Heart right ventricle (tissue), 16 donors: ENCODE measurements at regions not wholly inside any gene's neighbourhood (a gene's known extent, or its start where the extent isn't known, plus 50 kb on each side); places are given as distances from the start of the nearest gene placed in this dataset.
A peak's percentile ranks its signal among the peaks of the same experiment; 100 is the strongest.

Experiments
- ATAC-seq, 8 donors: fragments of 200-7000 bp; cut with Tn5 transposase; one replicate each; pipeline ENCODE4 v1.9.1; 2020; ENCODE audit warnings: mild to moderate bottlenecking in 8 of 8, moderate library complexity in 8 of 8, moderate number of reproducible peaks in 1 of 8
- DNase-seq, 2 donors: peaks; one replicate each; pipeline ENCODE4 v3.0.0-alpha.2; 2020
- H3K27ac ChIP-seq, 10 donors: fragments of 200-600 bp; sonication (generic) in 2 of 10; one replicate each; pipeline versions ENCODE4 v1.5.0 to v1.8.0; 2020 to 2022; ENCODE audit warnings: mild to moderate bottlenecking in 3 of 10
- H3K27me3 ChIP-seq, 7 donors: fragments of 200-600 bp; one replicate each; pipeline ENCODE4 v1.8.0; 2021 to 2022; ENCODE audit warnings: mild to moderate bottlenecking in 2 of 7
- H3K36me3 ChIP-seq, 9 donors: fragments of 200-600 bp; sonication (generic) in 1 of 9; one replicate each; pipeline versions ENCODE4 v1.5.0 to v1.8.0; 2020 to 2022; ENCODE audit warnings: mild to moderate bottlenecking in 2 of 9
- H3K4me1 ChIP-seq, 9 donors: fragments of 200-600 bp; sonication (generic) in 1 of 9; one replicate each; pipeline versions ENCODE4 v1.5.0 to v1.8.0; 2020 to 2022; ENCODE audit warnings: mild to moderate bottlenecking in 4 of 9
- H3K4me3 ChIP-seq, 10 donors: fragments of 200-600 bp; sonication (generic) in 2 of 10; one replicate each; pipeline versions ENCODE4 v1.5.0 to v1.8.0; 2020 to 2022; ENCODE audit warnings: mild to moderate bottlenecking in 7 of 10, moderate library complexity in 2 of 10
- H3K9me3 ChIP-seq, 11 donors: fragments of 200-600 bp in 10 of 11; sonication (generic) in 2 of 11; one replicate each; pipeline versions ENCODE4 v1.5.0 to v1.8.0; 2013 to 2022; ENCODE audit warnings: mild to moderate bottlenecking in 2 of 11, control low read depth in 1 of 11, moderate library complexity in 1 of 11
- WGBS, 2 donors: extraction: QIAGEN DNeasy Blood & Tissue Kit; methylation state at CpG; one replicate each; pipeline ENCODE4 v1.1.7; 2013; ENCODE audit warnings: inconsistent platforms in 1 of 2; 5-methylcytosine and 5-hydroxymethylcytosine counted together
- intact Hi-C, 10 donors: fragments of 100-400 bp; cut with DNase I; formaldehyde crosslinking; loops; one replicate each; pipeline versions ENCODE4 v1.11.1 to v1.14.2; 2022
- TF ChIP-seq, protein P1 (sequence below), 9 donors: fragments of 200-600 bp; sonication (generic) in 2 of 9; IDR thresholded peaks; one replicate each; pipeline versions ENCODE4 v1.5.0 to v1.8.0; 2021 to 2022; ENCODE audit warnings: antibody characterized with exemption in 9 of 9, mild to moderate bottlenecking in 5 of 9, moderate library complexity in 1 of 9
- donor health status: Arrhythmogenic right ventricular cardiomyopathy.
- donor health status: ischemic (EF 13 %, LVEDD 7.1; RV severe dilation, severe dysfunction).
- donor health status: healthy with polysubstance abuse.
- donor health status: DM: no; HTN: yes; CAD: no.
- donor health status: DM: no; HTN: no; CAD: no.
- donor health status: ischemic (EF 25% LVEDD 6.9; RV normal size, moderate dysfunction).
- donor health status: ischemic (EF 25% LVEDD 5.7; RV mildly dilated, moderate dysfunction).
- donor health status: healthy.
- donor health status: DM: yes; HTN: yes; CAD: no.
- donor health status: Ischemic cardiomyopathy.
- donor health status: ischemic (EF 35%, LVEDD 5.7; RV mildly dilated, moderate dysfunction).
- donor health status: nonischemic (EF 11% LVEDD 7.7; RV severe dilation, severe dysfunction).
- donor health status: DM: yes; HTN: yes; CAD: no.
- donor health status: PGD.
- donor health status: ischemic (EF 29% LVEDD 5.4; RV normal size, mild dysfunction).
- donor health status: nonischemic (EF 23%, LVEDD 6.1; RV moderate dilation, normal function).

DNA sequence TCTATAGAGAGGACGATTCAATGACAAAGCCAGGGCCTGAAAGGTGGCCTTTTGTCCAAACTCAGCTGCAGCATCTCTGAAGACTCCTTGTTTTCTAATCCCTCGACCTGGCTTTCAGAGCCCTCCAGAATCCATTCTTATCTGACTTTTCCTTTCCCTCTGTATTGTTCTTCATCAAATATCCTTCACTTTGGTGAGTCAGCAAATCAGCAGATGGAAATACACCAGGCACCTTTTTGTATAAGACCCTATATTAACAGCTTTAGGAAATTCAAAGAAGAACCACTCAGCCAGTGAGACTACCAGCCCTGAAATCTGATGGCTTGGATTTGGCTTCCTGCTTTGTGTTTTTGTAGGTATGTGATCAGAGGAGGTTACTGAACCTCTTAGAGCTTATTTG is 81.9 kb upstream of the RAB11FIP2 start:
- no peak for ATAC-seq
- TF ChIP-seq, protein P1, sequence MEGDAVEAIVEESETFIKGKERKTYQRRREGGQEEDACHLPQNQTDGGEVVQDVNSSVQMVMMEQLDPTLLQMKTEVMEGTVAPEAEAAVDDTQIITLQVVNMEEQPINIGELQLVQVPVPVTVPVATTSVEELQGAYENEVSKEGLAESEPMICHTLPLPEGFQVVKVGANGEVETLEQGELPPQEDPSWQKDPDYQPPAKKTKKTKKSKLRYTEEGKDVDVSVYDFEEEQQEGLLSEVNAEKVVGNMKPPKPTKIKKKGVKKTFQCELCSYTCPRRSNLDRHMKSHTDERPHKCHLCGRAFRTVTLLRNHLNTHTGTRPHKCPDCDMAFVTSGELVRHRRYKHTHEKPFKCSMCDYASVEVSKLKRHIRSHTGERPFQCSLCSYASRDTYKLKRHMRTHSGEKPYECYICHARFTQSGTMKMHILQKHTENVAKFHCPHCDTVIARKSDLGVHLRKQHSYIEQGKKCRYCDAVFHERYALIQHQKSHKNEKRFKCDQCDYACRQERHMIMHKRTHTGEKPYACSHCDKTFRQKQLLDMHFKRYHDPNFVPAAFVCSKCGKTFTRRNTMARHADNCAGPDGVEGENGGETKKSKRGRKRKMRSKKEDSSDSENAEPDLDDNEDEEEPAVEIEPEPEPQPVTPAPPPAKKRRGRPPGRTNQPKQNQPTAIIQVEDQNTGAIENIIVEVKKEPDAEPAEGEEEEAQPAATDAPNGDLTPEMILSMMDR (IDR thresholded peaks at IDR 0.05) = no peak
- H3K4me1 ChIP-seq = no peaks in the 10 kb centered on the region
- no peaks in the 10 kb centered on the region for H3K36me3 ChIP-seq
- WGBS, 2 donors = 60% methylated on average over 2 of the region's 2 CpGs
- no peak for DNase-seq
- H3K9me3 ChIP-seq = no peaks in the 10 kb centered on the region
- intact Hi-C loops = no loop called here
- no peak overlapping the region for H3K27ac ChIP-seq
- no peaks in the 10 kb centered on the region for H3K27me3 ChIP-seq
- no peak overlapping the region for H3K4me3 ChIP-seq

DNA sequence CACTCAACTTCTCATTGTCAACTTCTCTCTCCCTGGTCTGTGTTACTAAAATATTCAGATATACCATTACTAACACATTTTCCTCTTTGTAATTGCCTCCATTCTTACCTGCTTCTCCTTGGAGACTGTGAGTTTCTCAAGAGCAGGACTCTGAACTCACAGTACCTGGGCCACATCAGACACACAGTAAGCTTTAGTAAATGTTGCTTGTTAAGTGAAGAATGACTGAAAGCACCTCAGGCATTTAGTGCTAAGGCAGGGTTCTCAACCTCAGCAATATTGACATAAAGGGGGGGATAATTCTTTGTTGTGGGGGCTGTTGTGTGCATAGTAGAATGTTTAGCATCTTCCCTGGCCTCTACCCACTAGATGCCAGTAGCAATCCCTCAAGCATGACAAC is 72.0 kb upstream of the RAB11FIP2 start:
- Histone ChIP-seq H3K27me3 (no peaks in the 10 kb centered on the region), H3K4me1 (peaks cover 0 to 16% (median 0%) of the 10 kb centered on the region in 9 donors), H3K4me3 (no peak overlapping the region), H3K27ac (no peak overlapping the region), H3K36me3 (no peaks in the 10 kb centered on the region), H3K9me3 (peaks cover 0 to 4% (median 0%) of the 10 kb centered on the region in 11 donors)
- no peak for DNase-seq
- TF ChIP-seq, protein P1 (IDR thresholded peaks at IDR 0.05) = no peak
- ATAC-seq = no peak
- intact Hi-C loops = no loop called here

GRCh38 chr10:118116715-118117449 is 70.1 kb upstream of the RAB11FIP2 start:
- 62 to 70% methylated on average over 10 of the region's 10 CpGs for WGBS, 2 donors
- H3K36me3 ChIP-seq = no peaks in the 10 kb centered on the region
- no peak overlapping the region for H3K4me3 ChIP-seq
- no peaks in the 10 kb centered on the region for H3K27me3 ChIP-seq
- H3K4me1 ChIP-seq = peaks cover 0 to 16% (median 0%) of the 10 kb centered on the region in 9 donors
- DNase-seq (no peak), ATAC-seq (peak in 3 of 8 donors; percentile 7 to 60 (median 37))
- no peaks in the 10 kb centered on the region for H3K9me3 ChIP-seq
- intact Hi-C loops = no loop called here
- TF ChIP-seq, protein P1 (IDR thresholded peaks at IDR 0.05) = no peak
- no peak overlapping the region for H3K27ac ChIP-seq

GRCh38 chr10:118116362-118116714 is 69.6 kb upstream of the RAB11FIP2 start:
- Histone ChIP-seq H3K27ac (no peak overlapping the region), H3K9me3 (no peaks in the 10 kb centered on the region), H3K4me1 (peaks cover 0 to 16% (median 0%) of the 10 kb centered on the region in 9 donors), H3K27me3 (no peaks in the 10 kb centered on the region), H3K36me3 (no peaks in the 10 kb centered on the region), H3K4me3 (no peak overlapping the region)
- DNase-seq = no peak
- 71 to 72% methylated on average over 6 of the region's 6 CpGs for WGBS, 2 donors
- ATAC-seq = peak in 3 of 8 donors; percentile 11 to 32 (median 26)
- TF ChIP-seq, protein P1 (IDR thresholded peaks at IDR 0.05) = no peak
- intact Hi-C loops = no loop called here
